ENCODE measurements at regions not wholly inside any gene's neighbourhood (a gene's known extent, or its start where the extent isn't known, plus 50 kb on each side); places are given as distances from the start of the nearest gene placed in this dataset.
"Not testable (repeated sequence)": the region's sequence is repeated elsewhere in the genome, so short reads cannot be mapped to it uniquely, and the experiment has no call there.

DNA sequence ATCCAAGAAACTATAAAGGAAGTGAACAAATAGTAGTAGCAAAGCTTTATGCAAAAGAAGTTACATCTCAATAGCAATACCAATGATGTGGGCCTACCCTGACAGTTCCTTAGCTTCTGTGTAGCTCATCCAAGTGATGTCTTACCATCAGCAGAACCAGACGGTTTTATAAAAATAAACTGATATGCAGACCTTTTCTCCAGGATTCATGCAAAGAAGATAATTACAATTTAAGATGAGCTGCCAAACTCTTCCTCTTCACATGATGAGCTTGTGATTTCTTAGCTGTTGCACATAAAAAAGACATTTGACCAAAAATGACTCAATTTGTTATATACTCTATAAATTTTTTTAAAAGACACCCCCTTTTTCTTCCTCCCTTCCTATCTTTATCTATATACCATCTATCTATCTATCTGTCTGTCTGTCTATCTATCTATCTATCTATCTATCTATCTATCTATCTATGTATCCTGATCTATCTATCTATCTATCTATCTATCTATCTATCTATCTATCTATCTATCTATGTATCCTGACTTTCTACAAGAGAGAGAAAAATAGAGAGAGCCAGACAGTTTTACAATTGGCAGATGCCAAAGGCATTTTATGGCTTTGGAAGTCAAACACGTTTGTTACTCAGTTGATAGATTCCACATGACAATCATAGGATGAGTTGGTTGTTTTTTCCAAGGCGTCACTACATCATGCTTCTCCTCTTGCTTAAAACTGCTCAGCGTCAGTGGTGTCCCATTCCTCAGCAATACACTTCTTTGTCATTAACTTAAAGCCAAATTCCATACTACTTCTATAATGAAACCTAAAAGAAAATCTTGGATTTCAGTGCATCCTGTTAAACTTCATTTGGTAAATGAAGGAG, 65.9 kb upstream of the ACTR3 start:
- Histone ChIP-seq H3K36me3 (ENCODE audit: insufficient read depth, low read length) (no peaks in the 10 kb centered on the region), H3K4me1 (ENCODE audit: control insufficient read depth, insufficient read depth, low read length) (peaks cover 3% of the 10 kb centered on the region), H3K4me2 (ENCODE audit: low read length) (no peak overlapping the region), H3K4me3 (ENCODE audit: low read length) (no peak overlapping the region), H3K9me3 (replicated peaks; ENCODE audit: low read length) (no peaks in the 10 kb centered on the region), H3K27me3 (ENCODE audit: control insufficient read depth, insufficient read depth, low read length) (no peaks in the 10 kb centered on the region), H3K9ac (ENCODE audit: low read depth, low read length) (no peak overlapping the region)

- H3K9ac ChIP-seq (ENCODE audit: low read depth, low read length): no peak overlapping the region
- H3K4me3 ChIP-seq (ENCODE audit: low read length): no peak overlapping the region
- no peak overlapping the region for H3K4me2 ChIP-seq (ENCODE audit: low read length)
- no peaks in the 10 kb centered on the region for H3K9me3 ChIP-seq (replicated peaks; ENCODE audit: low read length)
- H3K4me1 ChIP-seq (ENCODE audit: control insufficient read depth, insufficient read depth, low read length): peaks cover 16% of the 10 kb centered on the region
- H3K36me3 ChIP-seq (ENCODE audit: insufficient read depth, low read length): no peaks in the 10 kb centered on the region
- no peaks in the 10 kb centered on the region for H3K27me3 ChIP-seq (ENCODE audit: control insufficient read depth, insufficient read depth, low read length)
These were observed 65.8 kb upstream of the SLC35F5 start for GRCh38 chr2:113822087-113822815.

- Histone ChIP-seq H3K9me3 (replicated peaks; ENCODE audit: low read length) (no peaks in the 10 kb centered on the region), H3K9ac (ENCODE audit: low read depth, low read length) (peak overlapping the region; percentile 57), H3K4me2 (ENCODE audit: low read length) (peak overlapping the region; percentile 76), H3K27me3 (ENCODE audit: control insufficient read depth, insufficient read depth, low read length) (no peaks in the 10 kb centered on the region), H3K36me3 (ENCODE audit: insufficient read depth, low read length) (no peaks in the 10 kb centered on the region), H3K4me3 (ENCODE audit: low read length) (peak overlapping the region; percentile 46), H3K4me1 (ENCODE audit: control insufficient read depth, insufficient read depth, low read length) (peaks cover 16% of the 10 kb centered on the region)
These were observed 62.0 kb upstream of the SLC35F5 start for GRCh38 chr2:113818382-113818951.

DNA sequence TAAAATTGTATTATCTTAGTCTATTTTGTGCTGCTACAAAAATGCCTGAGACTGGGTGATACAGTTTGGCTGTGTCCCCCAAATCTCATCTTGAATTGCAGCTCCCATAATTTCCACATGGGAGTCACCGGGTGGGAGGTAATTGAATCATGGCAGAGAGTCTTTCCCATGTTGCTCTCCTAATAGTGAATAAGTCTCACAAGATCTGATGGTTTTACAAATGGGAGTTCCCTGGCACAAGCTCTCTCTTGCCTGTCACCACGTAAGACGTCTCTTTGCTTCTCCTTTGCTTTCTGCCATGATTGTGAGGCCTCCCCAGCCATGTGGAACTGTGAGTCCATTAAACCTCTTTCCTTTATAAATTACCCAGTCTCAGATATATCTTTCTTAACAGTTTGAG, 57.0 kb upstream of the SLC35F5 start:
- not testable (repeated sequence) for H3K9ac ChIP-seq (ENCODE audit: low read depth, low read length); H3K4me2 ChIP-seq (ENCODE audit: low read length); H3K27me3 ChIP-seq (ENCODE audit: control insufficient read depth, insufficient read depth, low read length); H3K36me3 ChIP-seq (ENCODE audit: insufficient read depth, low read length); H3K4me3 ChIP-seq (ENCODE audit: low read length); H3K4me1 ChIP-seq (ENCODE audit: control insufficient read depth, insufficient read depth, low read length); H3K9me3 ChIP-seq (replicated peaks; ENCODE audit: low read length)

DNA sequence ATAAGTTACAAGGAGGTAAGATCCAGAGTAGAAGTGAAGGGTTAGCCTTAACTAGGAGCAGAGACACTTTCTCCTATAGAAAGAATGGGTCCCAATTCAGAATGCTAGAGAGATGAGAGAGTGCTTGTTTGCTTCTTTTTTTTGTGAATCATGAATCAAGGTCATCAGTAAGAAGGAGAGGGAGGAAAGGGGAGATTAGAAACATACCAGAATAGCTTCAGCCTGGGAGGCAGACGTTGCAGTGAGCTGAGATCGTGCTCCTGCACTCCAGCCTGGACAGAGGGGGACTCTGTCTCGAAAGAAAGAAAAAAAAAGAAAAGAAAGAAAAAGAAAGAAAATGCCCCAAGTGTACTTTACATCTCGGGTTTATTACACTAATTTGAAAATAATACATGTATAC, 55.8 kb upstream of the SLC35F5 start:
- H3K27me3 ChIP-seq (ENCODE audit: control insufficient read depth, insufficient read depth, low read length): no peaks in the 10 kb centered on the region

DNA sequence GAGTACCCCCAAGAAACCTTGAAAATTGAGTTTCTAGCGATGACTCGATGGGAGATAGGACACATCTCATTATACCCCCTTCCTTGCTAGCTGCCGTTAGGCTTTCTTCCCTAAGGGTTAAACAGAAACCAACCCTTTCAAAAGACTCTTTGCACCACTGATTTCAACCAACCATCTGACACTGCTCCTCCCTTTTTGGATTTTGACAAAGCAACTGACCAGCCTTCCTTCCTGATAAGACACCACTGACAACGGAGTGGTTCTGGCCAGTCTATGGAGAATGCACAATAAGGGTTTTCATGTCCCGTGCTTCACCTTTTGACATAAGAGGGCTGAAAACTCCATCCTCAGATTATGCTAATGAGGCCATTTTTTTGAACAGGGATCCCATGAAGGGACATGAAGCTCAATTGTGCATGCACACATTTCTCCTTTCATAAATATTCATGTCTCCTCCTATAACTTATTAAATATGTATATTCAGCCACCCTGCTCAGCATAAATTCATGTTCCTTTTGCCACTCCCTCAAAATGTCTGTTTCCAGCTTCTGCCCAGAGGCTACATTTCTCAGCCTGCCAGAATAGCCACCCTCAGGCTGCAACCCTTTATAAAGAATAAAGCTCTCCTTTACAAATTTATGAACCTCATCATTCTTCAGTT, 52.8 kb upstream of the SLC35F5 start:
- no peak overlapping the region for H3K4me2 ChIP-seq (ENCODE audit: low read length)
- H3K4me1 ChIP-seq (ENCODE audit: control insufficient read depth, insufficient read depth, low read length): no peaks in the 10 kb centered on the region
- no peak overlapping the region for H3K9ac ChIP-seq (ENCODE audit: low read depth, low read length)
- no peaks in the 10 kb centered on the region for H3K36me3 ChIP-seq (ENCODE audit: insufficient read depth, low read length)
- no peaks in the 10 kb centered on the region for H3K27me3 ChIP-seq (ENCODE audit: control insufficient read depth, insufficient read depth, low read length)
- H3K4me3 ChIP-seq (ENCODE audit: low read length): no peak overlapping the region
- no peaks in the 10 kb centered on the region for H3K9me3 ChIP-seq (replicated peaks; ENCODE audit: low read length)

More for the DNA sequence above, 55.8 kb upstream of the SLC35F5 start:
- H3K36me3 ChIP-seq (ENCODE audit: insufficient read depth, low read length): no peaks in the 10 kb centered on the region
- H3K4me1 ChIP-seq (ENCODE audit: control insufficient read depth, insufficient read depth, low read length): no peaks in the 10 kb centered on the region
- H3K9ac ChIP-seq (ENCODE audit: low read depth, low read length): no peak overlapping the region
- no peak overlapping the region for H3K4me3 ChIP-seq (ENCODE audit: low read length)
- H3K9me3 ChIP-seq (replicated peaks; ENCODE audit: low read length): no peaks in the 10 kb centered on the region
- no peak overlapping the region for H3K4me2 ChIP-seq (ENCODE audit: low read length)

DNA sequence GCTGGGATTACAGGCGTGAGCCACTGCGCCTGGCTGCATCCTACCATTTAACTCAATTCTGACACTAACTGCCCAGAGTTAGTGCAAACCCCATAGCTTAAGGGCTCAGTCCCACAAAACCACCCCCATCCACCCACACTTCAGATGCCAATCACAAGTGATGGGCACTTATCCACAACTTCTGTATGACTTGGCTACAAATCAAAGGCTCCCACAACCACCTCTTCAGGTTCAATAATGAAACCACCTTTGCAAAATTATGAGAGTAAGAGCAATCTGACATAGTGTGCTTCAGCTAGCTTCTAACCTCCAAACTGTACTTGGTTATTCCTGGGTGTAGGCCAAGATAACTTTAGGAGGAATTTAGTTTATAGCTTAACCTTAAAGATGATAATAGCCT, 51.3 kb upstream of the SLC35F5 start:
- no peaks in the 10 kb centered on the region for H3K9me3 ChIP-seq (replicated peaks; ENCODE audit: low read length)
- H3K36me3 ChIP-seq (ENCODE audit: insufficient read depth, low read length): no peaks in the 10 kb centered on the region
- H3K4me1 ChIP-seq (ENCODE audit: control insufficient read depth, insufficient read depth, low read length): no peaks in the 10 kb centered on the region
- no peak overlapping the region for H3K4me2 ChIP-seq (ENCODE audit: low read length)
- no peaks in the 10 kb centered on the region for H3K27me3 ChIP-seq (ENCODE audit: control insufficient read depth, insufficient read depth, low read length)
- H3K9ac ChIP-seq (ENCODE audit: low read depth, low read length): no peak overlapping the region
- no peak overlapping the region for H3K4me3 ChIP-seq (ENCODE audit: low read length)

GRCh38 chr2:113806217-113806913, 49.9 kb upstream of the SLC35F5 start:
- Histone ChIP-seq H3K4me1 (ENCODE audit: control insufficient read depth, insufficient read depth, low read length) (no peaks in the 10 kb centered on the region), H3K36me3 (ENCODE audit: insufficient read depth, low read length) (no peaks in the 10 kb centered on the region), H3K27me3 (ENCODE audit: control insufficient read depth, insufficient read depth, low read length) (no peaks in the 10 kb centered on the region), H3K4me2 (ENCODE audit: low read length) (no peak overlapping the region), H3K9me3 (replicated peaks; ENCODE audit: low read length) (no peaks in the 10 kb centered on the region), H3K4me3 (ENCODE audit: low read length) (no peak overlapping the region), H3K9ac (ENCODE audit: low read depth, low read length) (no peak overlapping the region)
